ENCODE measurements at regions not wholly inside any gene's neighbourhood (a gene's known extent, or its start where the extent isn't known, plus 50 kb on each side); places are given as distances from the start of the nearest gene placed in this dataset.
A peak's percentile ranks its signal among the peaks of the same experiment; 100 is the strongest.

- DNase-seq (ENCODE audit: low read depth, low spot score): no peak
These were observed 274.6 kb downstream of the LRATD1 start for GRCh38 chr2:14907014-14907612.

GRCh38 chr2:14909795-14910194 is 277.3 kb downstream of the LRATD1 start:
- no peak for DNase-seq (ENCODE audit: low read depth, low spot score)

- no peak for DNase-seq (ENCODE audit: low read depth, low spot score)
These were observed 278.1 kb downstream of the LRATD1 start for GRCh38 chr2:14910654-14911053.

- no peak for DNase-seq (ENCODE audit: low read depth, low spot score)
These were observed 283.5 kb downstream of the LRATD1 start for GRCh38 chr2:14915983-14916382.

- DNase-seq (ENCODE audit: low read depth, low spot score): no peak
These were observed 291.5 kb downstream of the LRATD1 start for GRCh38 chr2:14923820-14924580.

GRCh38 chr2:14925471-14925870 is 293.0 kb downstream of the LRATD1 start:
- DNase-seq (ENCODE audit: low read depth, low spot score): no peak

- DNase-seq (ENCODE audit: low read depth, low spot score): no peak
These were observed 294.6 kb downstream of the LRATD1 start for GRCh38 chr2:14927021-14927564.

- DNase-seq (ENCODE audit: low read depth, low spot score): no peak
These were observed 295.5 kb downstream of the LRATD1 start for GRCh38 chr2:14928056-14928455.

GRCh38 chr2:14930441-14930840 is 297.9 kb downstream of the LRATD1 start:
- no peak for DNase-seq (ENCODE audit: low read depth, low spot score)

GRCh38 chr2:14932285-14932684 is 299.8 kb downstream of the LRATD1 start:
- DNase-seq (ENCODE audit: low read depth, low spot score): no peak

- DNase-seq (ENCODE audit: low read depth, low spot score): no peak
These were observed 301.2 kb downstream of the LRATD1 start for GRCh38 chr2:14933753-14934152.

GRCh38 chr2:14936426-14936825 is 303.9 kb downstream of the LRATD1 start:
- no peak for DNase-seq (ENCODE audit: low read depth, low spot score)

- DNase-seq (ENCODE audit: low read depth, low spot score): no peak
These were observed 304.8 kb downstream of the LRATD1 start for GRCh38 chr2:14937336-14937735.

GRCh38 chr2:14941151-14941631 is 308.7 kb downstream of the LRATD1 start:
- no peak for DNase-seq (ENCODE audit: low read depth, low spot score)

GRCh38 chr2:14942987-14943386 is 310.5 kb downstream of the LRATD1 start:
- DNase-seq (ENCODE audit: low read depth, low spot score): no peak

GRCh38 chr2:14944562-14945346 is 312.2 kb downstream of the LRATD1 start:
- DNase-seq (ENCODE audit: low read depth, low spot score): peak; percentile 48

- DNase-seq (ENCODE audit: low read depth, low spot score): no peak
These were observed 319.2 kb downstream of the LRATD1 start for GRCh38 chr2:14951569-14952285.

- DNase-seq (ENCODE audit: low read depth, low spot score): no peak
These were observed 320.0 kb downstream of the LRATD1 start for GRCh38 chr2:14952400-14952963.

GRCh38 chr2:14960686-14961324 is 328.3 kb downstream of the LRATD1 start:
- no peak for DNase-seq (ENCODE audit: low read depth, low spot score)

- no peak for DNase-seq (ENCODE audit: low read depth, low spot score)
These were observed 335.2 kb downstream of the LRATD1 start for GRCh38 chr2:14967729-14968128.

GRCh38 chr2:14975381-14975780 is 342.9 kb downstream of the LRATD1 start:
- DNase-seq (ENCODE audit: low read depth, low spot score): no peak

Data from iPS DF 19.7 (cell line).